HG03442 (cell line): ENCODE measurements at regions not wholly inside any gene's neighbourhood (a gene's known extent, or its start where the extent isn't known, plus 50 kb on each side); places are given as distances from the start of the nearest gene placed in this dataset.

Experiments
- ATAC-seq: cut with Tn5 transposase; IDR thresholded peaks from one replicate; pipeline ENCODE4 v1.9.1; 2021; ENCODE audit warnings: mild to moderate bottlenecking, moderate library complexity; ENCODE audit not compliant: unreplicated experiment

- ATAC-seq: no peak
Observed at GRCh38 chrX:100217547-100217946, 192.5 kb downstream of the PCDH19 start.

- ATAC-seq: no peak
Observed at GRCh38 chrX:100216083-100216482, 194.0 kb downstream of the PCDH19 start.

DNA sequence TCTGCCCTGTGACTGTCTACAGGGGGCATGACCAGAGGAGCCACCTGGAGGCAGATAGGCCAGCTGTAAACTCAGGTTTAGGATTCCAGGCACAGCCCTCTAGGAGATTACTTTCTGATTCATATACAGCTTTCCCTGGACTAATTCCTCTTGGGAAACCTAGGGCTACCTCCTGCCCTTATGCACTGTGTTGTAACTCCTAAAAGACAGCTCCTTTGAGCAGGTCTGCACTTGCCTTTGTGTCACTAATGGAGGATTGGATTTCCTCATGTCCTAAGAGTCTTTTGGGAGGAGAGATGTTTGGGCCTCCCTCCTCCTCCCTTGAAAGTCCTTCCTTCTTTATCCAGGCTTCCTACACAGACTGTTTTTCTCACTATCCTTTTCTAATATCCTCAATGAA is 202.0 kb downstream of the PCDH19 start:
- ATAC-seq: no peak

GRCh38 chrX:100207331-100208024 is 202.6 kb downstream of the PCDH19 start:
- peak; percentile 71 for ATAC-seq

- no peak for ATAC-seq
Observed at GRCh38 chrX:100204534-100204933, 205.5 kb downstream of the PCDH19 start.

GRCh38 chrX:100194082-100194775 is 215.8 kb downstream of the PCDH19 start:
- no peak for ATAC-seq
